GM13976 (cell line): ENCODE measurements at regions not wholly inside any gene's neighbourhood (a gene's known extent, or its start where the extent isn't known, plus 50 kb on each side); places are given as distances from the start of the nearest gene placed in this dataset.

ENCODE experiments used
- DNase-seq: peaks from one replicate; pipeline ENCODE4 v3.0.0; 2012; ENCODE audit warnings: low spot score
- in situ Hi-C: fragments of 300-500 bp; cut with MboI; formaldehyde crosslinking; loops from one replicate; pipeline ENCODE4 v1.12.0; 2022; ENCODE audit warnings: low sequenced_read_pairs, mixed read lengths, inconsistent platforms; ENCODE audit not compliant: unreplicated experiment
- TF ChIP-seq, protein P1 (sequence below): IDR thresholded peaks from 2 replicates; pipeline ENCODE4 v1.5.1; 2012; ENCODE audit warnings: borderline replicate concordance, mild to moderate bottlenecking; ENCODE audit not compliant: insufficient read depth; ENCODE audit errors: extremely low read depth, missing control alignments, control extremely low read depth

- TF ChIP-seq, protein P1, sequence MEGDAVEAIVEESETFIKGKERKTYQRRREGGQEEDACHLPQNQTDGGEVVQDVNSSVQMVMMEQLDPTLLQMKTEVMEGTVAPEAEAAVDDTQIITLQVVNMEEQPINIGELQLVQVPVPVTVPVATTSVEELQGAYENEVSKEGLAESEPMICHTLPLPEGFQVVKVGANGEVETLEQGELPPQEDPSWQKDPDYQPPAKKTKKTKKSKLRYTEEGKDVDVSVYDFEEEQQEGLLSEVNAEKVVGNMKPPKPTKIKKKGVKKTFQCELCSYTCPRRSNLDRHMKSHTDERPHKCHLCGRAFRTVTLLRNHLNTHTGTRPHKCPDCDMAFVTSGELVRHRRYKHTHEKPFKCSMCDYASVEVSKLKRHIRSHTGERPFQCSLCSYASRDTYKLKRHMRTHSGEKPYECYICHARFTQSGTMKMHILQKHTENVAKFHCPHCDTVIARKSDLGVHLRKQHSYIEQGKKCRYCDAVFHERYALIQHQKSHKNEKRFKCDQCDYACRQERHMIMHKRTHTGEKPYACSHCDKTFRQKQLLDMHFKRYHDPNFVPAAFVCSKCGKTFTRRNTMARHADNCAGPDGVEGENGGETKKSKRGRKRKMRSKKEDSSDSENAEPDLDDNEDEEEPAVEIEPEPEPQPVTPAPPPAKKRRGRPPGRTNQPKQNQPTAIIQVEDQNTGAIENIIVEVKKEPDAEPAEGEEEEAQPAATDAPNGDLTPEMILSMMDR, result no peak
- in situ Hi-C loops, result no loop called here
- no peak for DNase-seq
These were observed 73.1 kb downstream of the LRRC30 start for GRCh38 chr18:7304061-7304370.

- no peak for DNase-seq
- in situ Hi-C loops, result no loop called here
- TF ChIP-seq, protein P1, result no peak
These were observed 74.5 kb downstream of the LRRC30 start for GRCh38 chr18:7305416-7305815.

- TF ChIP-seq, protein P1, result no peak
- no peak for DNase-seq
- in situ Hi-C loops, result no loop called here
These were observed 76.1 kb downstream of the LRRC30 start for GRCh38 chr18:7307030-7307429.

- in situ Hi-C loops, result no loop called here
- TF ChIP-seq, protein P1, result no peak
- no peak for DNase-seq
These were observed 76.6 kb downstream of the LRRC30 start for GRCh38 chr18:7307526-7307925.

GRCh38 chr18:7317804-7318231, 86.9 kb downstream of the LRRC30 start:
- DNase-seq, result no peak
- TF ChIP-seq, protein P1, result no peak
- in situ Hi-C loops, result no loop called here

DNA sequence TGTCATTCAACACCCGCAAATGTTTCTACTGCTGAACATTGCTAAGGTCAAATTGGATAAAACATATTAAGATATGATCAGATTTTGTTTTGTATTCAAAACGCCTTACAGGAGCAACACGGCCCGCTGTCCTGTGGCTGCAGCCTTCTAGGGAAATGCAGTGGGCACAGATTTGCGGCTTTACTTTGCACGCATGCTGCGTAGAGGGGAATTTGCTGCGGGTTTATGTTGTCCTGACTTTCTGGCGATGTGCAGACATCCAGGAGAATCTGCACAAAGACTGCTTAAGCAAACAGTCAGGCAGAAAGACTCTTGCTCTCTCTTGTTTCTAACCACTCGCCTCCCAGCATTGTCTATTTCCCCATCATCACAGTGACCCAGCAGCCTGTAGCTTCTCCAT, 88.3 kb downstream of the LRRC30 start:
- in situ Hi-C loops, result no loop called here
- TF ChIP-seq, protein P1, result no peak
- DNase-seq, result no peak

- TF ChIP-seq, protein P1, result no peak
- in situ Hi-C loops, result no loop called here
These were observed 90.9 kb downstream of the LRRC30 start for GRCh38 chr18:7321831-7322230.

More at GRCh38 chr18:7321831-7322230, 90.9 kb downstream of the LRRC30 start:
- DNase-seq, result no peak
